NCI-H69 (cell line): ENCODE measurements at regions not wholly inside any gene's neighbourhood (a gene's known extent, or its start where the extent isn't known, plus 50 kb on each side); places are given as distances from the start of the nearest gene placed in this dataset.

Source experiments
- DNase-seq: peaks from one replicate; lab custom pipeline; 2025; lab: John Stamatoyannopoulos, UW

- DNase-seq: no peak
These were observed 748.2 kb upstream of the CELF4 start for GRCh38 chr18:38313831-38314230.

- DNase-seq: no peak
These were observed 746.9 kb upstream of the CELF4 start for GRCh38 chr18:38312532-38312931.

- DNase-seq: no peak
These were observed 745.3 kb upstream of the CELF4 start for GRCh38 chr18:38310936-38311335.

- DNase-seq: no peak
These were observed 742.3 kb upstream of the CELF4 start for GRCh38 chr18:38307914-38308313.

DNA sequence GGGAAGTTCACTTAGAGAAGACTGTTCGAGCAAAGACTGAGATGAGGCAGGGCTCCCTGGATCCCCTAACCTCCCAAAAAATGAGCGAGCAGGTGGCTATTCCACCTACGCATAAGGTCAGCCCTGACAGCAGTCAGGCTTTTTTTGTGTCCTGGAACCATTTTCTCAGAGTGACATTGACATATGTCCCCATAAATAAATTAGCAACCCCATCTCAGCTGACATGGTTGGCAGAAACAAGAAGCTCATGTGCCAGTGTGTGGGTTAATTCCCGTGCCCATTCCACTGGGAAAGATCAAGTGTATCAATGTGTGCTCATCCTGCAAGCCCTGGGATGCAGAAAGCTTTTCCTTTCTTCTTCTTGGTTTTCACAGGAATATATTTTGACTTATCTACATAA is 740.4 kb upstream of the CELF4 start:
- no peak for DNase-seq

- no peak for DNase-seq
These were observed 736.0 kb upstream of the CELF4 start for GRCh38 chr18:38301621-38302020.

DNA sequence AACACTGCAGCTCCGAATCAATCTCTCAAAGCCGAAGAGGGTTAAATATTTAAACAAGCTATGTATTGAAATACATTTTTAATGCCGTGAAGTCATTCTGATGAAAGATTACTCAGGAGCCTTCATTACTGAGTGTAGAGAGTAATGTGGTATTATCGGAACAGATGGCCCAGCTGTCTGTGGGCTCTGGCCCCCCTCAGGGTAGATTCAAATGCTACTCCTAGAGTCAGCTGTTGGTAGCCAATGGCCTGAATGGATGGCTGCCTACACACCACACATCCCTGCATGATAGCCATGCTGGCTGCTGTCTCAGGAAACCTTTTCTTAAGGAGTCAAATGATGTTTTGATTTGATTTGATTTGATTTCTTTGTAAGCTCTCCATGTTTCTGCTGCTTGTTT is 732.3 kb upstream of the CELF4 start:
- peak; percentile 97 for DNase-seq

- no peak for DNase-seq
These were observed 724.6 kb upstream of the CELF4 start for GRCh38 chr18:38290229-38290628.

DNA sequence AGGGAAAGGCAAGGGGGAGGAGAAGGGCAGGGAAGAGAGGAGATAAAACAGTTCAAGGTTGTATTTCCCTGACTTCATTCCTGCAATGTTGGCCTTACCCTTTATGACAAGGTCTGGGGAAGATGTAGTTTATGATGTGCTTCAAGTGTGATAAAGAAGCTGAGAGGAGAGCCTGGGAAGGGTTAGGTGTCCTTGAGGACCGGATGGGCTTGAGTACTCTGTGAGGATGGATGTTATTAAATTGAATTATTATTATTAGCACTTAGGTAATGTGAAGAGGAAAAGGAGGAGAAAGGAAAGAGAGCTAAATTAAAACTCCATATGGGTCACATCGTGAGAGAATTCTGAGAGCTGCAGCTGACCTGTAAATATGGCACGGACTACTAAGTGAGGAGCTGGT is 719.4 kb upstream of the CELF4 start:
- DNase-seq: no peak

DNA sequence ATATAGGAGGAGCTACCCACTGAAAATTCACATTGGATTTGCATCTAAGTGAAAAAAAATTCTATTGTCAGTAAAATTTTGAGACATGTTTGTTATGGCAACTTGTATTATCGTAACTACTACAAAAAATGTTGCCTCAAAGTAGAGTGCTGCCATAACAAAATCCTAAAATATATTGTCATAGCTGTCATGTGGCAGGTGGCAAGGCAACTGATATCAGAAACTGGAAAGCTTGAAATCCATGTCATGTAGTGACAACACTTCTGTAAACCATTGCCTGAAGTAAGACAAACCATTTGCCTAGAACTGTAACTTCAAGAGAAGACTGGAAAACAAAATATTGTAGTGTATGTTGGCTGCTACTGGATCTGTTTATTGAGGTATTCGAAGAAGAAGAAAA is 697.5 kb upstream of the CELF4 start:
- no peak for DNase-seq

DNA sequence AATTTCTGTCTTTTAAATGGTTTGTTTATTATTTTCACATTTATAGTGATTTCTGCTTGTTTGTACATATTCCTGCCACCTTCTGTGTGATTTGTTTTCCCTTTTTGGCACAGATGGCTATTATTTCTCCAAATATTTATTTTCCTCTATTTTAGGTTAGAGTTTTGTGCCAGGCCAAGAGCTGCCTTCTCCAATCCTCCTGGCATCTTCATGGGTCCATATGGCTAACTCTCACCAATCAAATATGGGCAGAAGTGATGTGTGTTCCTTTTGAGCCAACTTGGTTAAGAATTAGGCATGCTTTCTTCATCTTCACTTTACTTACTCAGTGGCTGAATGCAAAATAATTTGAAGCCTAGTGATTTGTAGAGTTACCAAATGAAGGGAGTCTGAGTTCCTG is 697.1 kb upstream of the CELF4 start:
- no peak for DNase-seq

GRCh38 chr18:38257661-38258060 is 692.1 kb upstream of the CELF4 start:
- peak; percentile 46 for DNase-seq

DNA sequence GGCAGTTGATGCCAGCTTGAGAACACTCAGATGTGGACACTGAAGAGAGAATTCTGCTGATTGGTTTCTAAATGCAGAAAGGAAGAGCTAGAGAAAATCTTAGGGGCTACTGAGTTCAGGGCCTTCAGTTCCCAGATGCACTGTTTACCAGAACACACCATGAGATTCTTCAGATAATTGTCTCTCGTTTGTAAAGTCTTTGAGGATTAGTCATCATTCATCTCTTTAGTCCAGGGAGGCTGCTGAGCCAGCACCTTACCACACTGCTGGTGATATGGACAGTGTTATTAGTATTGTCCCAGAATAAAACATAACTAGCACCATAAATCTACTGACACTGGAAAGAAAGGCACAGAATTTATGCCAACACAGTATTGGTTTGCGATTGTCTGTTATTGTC is 690.8 kb upstream of the CELF4 start:
- DNase-seq: peak; percentile 84

- no peak for DNase-seq
These were observed 685.4 kb upstream of the CELF4 start for GRCh38 chr18:38250971-38251370.

DNA sequence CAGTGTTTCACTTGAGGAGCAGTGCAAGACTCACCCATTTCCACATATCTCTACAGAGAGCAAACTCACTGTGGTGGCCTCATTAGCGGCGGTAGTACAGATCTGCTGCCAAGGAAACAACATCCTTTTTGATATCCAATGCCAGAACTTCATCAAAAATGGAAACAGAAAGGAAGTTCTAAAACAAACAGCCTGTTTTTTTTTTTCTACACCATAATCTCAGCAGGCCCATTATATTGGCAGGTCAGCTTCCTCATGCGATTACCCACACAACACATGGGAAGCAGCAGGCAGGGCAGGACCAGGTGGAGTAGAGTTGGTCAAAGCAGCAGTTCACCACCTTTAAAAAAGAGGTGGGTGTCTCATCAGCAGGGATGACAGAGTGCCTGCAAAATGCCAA is 678.9 kb upstream of the CELF4 start:
- peak; percentile 28 for DNase-seq

DNA sequence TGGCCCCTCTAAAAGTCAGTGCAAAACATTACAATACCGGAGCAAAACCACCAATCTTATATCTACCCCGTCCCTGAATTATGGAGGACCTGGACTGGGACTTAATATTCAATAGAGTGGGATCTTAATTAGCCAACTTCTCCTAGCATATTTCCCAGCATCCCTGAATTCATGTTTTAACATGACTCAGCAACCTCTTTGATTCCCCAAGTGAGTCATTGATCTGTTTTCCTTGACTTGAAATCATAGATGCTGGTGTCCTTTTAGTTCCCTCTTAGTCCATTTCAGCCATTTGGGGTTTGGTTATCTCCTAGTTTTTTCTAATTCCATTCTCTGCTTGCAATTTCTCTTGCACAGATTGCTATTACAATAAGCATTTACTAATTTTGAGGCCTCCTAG is 677.7 kb upstream of the CELF4 start:
- DNase-seq: no peak

DNA sequence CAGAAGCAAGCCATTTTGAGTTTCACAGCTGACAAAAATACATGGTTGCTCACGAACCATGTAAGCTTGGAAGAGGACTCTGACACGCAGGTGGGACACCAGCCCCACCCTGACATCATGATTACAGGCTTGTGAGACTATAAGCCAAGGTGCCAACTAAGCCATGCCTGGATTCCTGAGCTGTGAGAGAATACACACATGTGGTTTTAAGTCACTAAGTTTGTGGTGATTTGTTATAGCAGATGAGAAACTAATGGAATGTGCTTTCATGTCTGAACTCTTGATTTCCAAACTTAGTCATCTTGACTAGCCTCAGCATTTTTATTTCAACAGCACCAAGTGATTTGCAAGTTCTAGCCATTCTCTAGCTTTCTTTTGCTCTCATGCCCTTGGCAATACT is 676.1 kb upstream of the CELF4 start:
- no peak for DNase-seq

- DNase-seq: no peak
These were observed 675.6 kb upstream of the CELF4 start for GRCh38 chr18:38241216-38241615.

- no peak for DNase-seq
These were observed 674.0 kb upstream of the CELF4 start for GRCh38 chr18:38239606-38240005.

DNA sequence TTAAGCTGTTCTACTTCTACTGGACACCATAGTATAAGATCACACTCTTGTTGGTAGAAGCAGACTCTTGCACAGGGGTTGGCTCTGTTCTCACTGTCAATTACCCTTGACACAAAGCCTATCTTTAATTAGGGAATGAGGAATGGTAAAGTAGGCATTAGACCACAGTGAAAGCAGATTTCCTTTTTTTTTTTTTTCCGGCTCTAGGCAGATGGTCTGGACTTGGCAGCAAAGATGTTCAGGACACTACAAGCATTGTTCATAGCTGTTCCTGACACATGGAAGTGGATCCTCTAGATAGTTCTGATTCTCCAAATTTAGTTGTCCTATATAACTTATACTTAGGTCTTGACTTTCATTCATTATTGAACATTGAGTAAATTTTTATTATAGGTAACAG is 672.2 kb upstream of the CELF4 start:
- no peak for DNase-seq

- DNase-seq: peak; percentile 71
These were observed 656.0 kb upstream of the CELF4 start for GRCh38 chr18:38221476-38222100.

DNA sequence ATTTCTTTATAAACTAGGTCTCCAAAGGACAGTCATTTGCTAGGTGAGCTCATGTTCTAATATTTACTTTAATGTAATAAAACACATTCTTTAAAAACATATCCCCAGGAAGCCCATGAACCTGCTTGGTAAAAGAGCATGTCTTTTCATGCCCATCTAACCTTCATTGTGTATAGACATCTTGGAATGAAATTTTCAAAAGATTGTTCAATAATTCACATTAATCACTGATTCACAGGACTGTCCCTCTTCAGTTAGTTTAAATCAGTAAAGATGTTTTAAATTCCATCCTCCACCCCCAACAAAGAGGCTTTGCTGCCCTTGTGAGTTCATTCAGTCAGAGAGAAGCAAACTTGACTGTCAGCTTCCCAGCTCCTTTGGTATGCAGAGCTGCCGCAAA is 633.4 kb upstream of the CELF4 start:
- DNase-seq: peak; percentile 73

DNA sequence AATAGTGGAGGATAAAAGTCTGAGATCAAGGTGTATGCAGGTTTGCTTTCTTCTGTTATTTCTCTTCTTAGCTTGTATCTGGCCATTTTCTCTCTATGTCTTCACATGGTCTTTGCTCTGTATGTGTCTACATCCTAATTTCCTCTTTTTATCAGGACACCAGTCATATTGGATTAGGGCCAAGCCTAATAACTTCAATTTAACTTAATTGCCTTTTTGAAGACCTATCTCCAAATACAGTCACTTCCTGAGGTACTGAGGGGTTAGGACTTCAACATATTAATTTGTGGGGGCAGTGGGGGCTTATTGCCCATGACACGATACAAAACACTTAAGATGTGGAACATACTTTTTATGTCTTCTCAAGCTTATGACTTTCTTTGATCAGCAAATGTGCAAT is 632.9 kb upstream of the CELF4 start:
- peak; percentile 80 for DNase-seq

GRCh38 chr18:38186491-38186890 is 620.9 kb upstream of the CELF4 start:
- no peak for DNase-seq

DNA sequence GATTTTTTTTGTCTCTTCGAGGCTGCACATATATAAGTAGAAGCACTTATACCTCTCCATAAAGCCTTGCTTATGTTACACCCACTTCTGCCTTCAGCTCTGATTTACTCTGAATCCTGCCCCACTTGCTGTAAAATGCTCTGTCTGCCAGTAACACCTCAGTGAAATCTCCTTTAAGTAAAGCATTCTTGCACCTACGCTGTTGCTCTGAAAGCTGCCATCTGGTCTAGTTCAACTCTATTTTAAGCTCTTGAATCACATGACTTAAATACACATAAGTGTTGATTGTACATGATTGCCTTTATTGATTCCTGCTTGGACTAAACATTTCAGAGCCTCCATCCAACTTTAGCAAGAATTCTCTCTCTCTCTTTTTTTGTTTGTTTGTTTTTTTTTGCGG is 609.0 kb upstream of the CELF4 start:
- peak; percentile 91 for DNase-seq
